Breast epithelium (tissue), 4 donors: ENCODE measurements at regions not wholly inside any gene's neighbourhood (a gene's known extent, or its start where the extent isn't known, plus 50 kb on each side); places are given as distances from the start of the nearest gene placed in this dataset.
"Not testable (repeated sequence)": the region's sequence is repeated elsewhere in the genome, so short reads cannot be mapped to it uniquely, and the experiment has no call there.

Source experiments
- DNase-seq, 2 donors: peaks; one replicate each; pipeline ENCODE4 v3.0.0-alpha.2; 2019; ENCODE audit warnings: low spot score in 2 of 2
- H3K27ac ChIP-seq, 2 donors: fragments of 200-600 bp; sonication (generic) in 1 of 2; one replicate each; pipeline ENCODE4 v1.5.1; 2016 to 2019; ENCODE audit warnings: mild to moderate bottlenecking in 1 of 2
- H3K27me3 ChIP-seq, 2 donors: fragments of 200-600 bp; sonication (generic) in 1 of 2; one replicate each; pipeline versions ENCODE4 v1.5.1 to v1.6.0; 2017 to 2019; ENCODE audit warnings: control low read depth in 1 of 2, mild to moderate bottlenecking in 1 of 2
- H3K36me3 ChIP-seq: fragments of 200-600 bp; one replicate; pipeline ENCODE4 v1.5.1; 2019
- H3K4me1 ChIP-seq, 2 donors: fragments of 200-600 bp; sonication (generic); one replicate each; pipeline ENCODE4 v1.5.1; 2016 to 2019; ENCODE audit warnings: control low read depth in 1 of 2
- H3K4me3 ChIP-seq, 3 donors: fragments of 200-600 bp; sonication (generic); 1 replicate in 2 of 3; 2 replicates in 1 of 3; pipeline ENCODE4 v1.5.1; 2016 to 2019; ENCODE audit warnings: mild to moderate bottlenecking in 3 of 3, moderate library complexity in 2 of 3
- H3K9me3 ChIP-seq, 2 donors: fragments of 200-600 bp; sonication (generic) in 1 of 2; one replicate each; pipeline ENCODE4 v1.5.1; 2016 to 2019; ENCODE audit warnings: control low read depth in 1 of 2
- POLR2A ChIP-seq: fragments of 450-650 bp; IDR thresholded peaks from one replicate; pipeline ENCODE4 v1.6.1; 2016; ENCODE audit warnings: antibody characterized with exemption, mild to moderate bottlenecking, moderate library complexity
- POLR2AphosphoS5 ChIP-seq, 3 donors: sonication (generic); formaldehyde crosslinking; IDR thresholded peaks; one replicate each; pipeline ENCODE4 v1.6.1; 2017; ENCODE audit warnings: antibody characterized with exemption in 3 of 3
- intact Hi-C: fragments of 100-400 bp; cut with DNase I; formaldehyde crosslinking; loops from one replicate; pipeline ENCODE4 v1.15.1; 2023; ENCODE audit warnings: low total_unique reads
- TF ChIP-seq, protein P1 (sequence below), 3 donors: fragments of 450-650 bp; IDR thresholded peaks; one replicate each; pipeline ENCODE4 v1.5.1; 2016 to 2017; ENCODE audit warnings: antibody characterized with exemption in 3 of 3, mild to moderate bottlenecking in 3 of 3, moderate library complexity in 3 of 3

DNA sequence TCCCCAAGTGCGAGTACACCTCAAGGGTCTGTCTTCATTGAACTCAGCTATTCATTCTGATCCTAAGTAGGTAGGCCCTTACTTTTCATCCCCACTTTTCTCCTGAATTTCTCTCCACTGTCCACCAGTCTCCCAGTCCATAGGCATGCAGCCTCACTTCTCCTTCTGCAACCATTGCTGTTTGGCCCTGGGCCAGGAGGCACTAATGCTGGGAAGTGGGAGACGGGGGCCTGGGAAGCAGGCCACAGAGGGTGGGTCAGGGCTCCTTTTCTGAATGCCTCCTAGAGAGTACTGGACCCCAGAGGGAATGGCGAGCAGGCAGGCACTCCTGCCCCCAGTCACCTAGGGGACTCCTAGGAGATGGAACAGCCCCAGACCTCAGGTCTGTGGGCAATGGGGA lies 203.5 kb upstream of the RPL34 start:
- H3K27ac ChIP-seq: no peak overlapping the region
- DNase-seq: no peak
- H3K36me3 ChIP-seq: no peaks in the 10 kb centered on the region
- no peaks in the 10 kb centered on the region for H3K4me1 ChIP-seq
- H3K27me3 ChIP-seq: no peaks in the 10 kb centered on the region
- intact Hi-C loops: no loop called here
- TF ChIP-seq POLR2AphosphoS5 (IDR thresholded peaks at IDR 0.05) (no peak), POLR2A (no peak)
- TF ChIP-seq, protein P1, sequence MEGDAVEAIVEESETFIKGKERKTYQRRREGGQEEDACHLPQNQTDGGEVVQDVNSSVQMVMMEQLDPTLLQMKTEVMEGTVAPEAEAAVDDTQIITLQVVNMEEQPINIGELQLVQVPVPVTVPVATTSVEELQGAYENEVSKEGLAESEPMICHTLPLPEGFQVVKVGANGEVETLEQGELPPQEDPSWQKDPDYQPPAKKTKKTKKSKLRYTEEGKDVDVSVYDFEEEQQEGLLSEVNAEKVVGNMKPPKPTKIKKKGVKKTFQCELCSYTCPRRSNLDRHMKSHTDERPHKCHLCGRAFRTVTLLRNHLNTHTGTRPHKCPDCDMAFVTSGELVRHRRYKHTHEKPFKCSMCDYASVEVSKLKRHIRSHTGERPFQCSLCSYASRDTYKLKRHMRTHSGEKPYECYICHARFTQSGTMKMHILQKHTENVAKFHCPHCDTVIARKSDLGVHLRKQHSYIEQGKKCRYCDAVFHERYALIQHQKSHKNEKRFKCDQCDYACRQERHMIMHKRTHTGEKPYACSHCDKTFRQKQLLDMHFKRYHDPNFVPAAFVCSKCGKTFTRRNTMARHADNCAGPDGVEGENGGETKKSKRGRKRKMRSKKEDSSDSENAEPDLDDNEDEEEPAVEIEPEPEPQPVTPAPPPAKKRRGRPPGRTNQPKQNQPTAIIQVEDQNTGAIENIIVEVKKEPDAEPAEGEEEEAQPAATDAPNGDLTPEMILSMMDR (IDR thresholded peaks at IDR 0.05): no peak
- H3K4me3 ChIP-seq: no peak overlapping the region
- no peaks in the 10 kb centered on the region for H3K9me3 ChIP-seq

DNA sequence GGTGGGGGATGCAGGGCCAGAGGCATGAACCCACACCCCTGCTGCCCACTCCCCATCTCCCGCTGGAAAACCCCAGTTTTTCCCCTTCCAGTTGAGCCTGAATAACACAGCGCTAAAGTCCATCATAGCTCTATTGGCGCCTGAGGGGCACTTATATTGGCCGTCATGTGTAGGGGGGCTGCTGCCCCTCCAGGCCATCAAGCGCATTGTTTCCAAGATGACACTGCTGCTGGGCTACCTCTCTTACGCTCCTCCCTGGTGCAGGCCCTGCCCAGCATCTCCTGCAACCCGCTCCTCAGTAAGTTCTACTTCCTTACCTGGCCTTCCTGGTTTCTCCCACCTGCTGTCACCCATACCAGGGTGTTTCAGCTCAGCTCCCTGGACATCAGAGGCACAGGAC lies 205.0 kb upstream of the RPL34 start:
- DNase-seq: no peak
- intact Hi-C loops: no loop called here
- no peaks in the 10 kb centered on the region for H3K4me1 ChIP-seq
- TF ChIP-seq POLR2A: no peak
- no peak for TF ChIP-seq POLR2AphosphoS5 (IDR thresholded peaks at IDR 0.05)
- TF ChIP-seq, protein P1 (IDR thresholded peaks at IDR 0.05): no peak
- H3K4me3 ChIP-seq: no peak overlapping the region
- no peak overlapping the region for H3K27ac ChIP-seq
- no peaks in the 10 kb centered on the region for H3K9me3 ChIP-seq
- H3K27me3 ChIP-seq: no peaks in the 10 kb centered on the region
- no peaks in the 10 kb centered on the region for H3K36me3 ChIP-seq

GRCh38 chr4:108411836-108412235 lies 208.5 kb upstream of the RPL34 start:
- Histone ChIP-seq H3K36me3 (no peaks in the 10 kb centered on the region), H3K27ac (no peak overlapping the region), H3K9me3 (no peaks in the 10 kb centered on the region), H3K4me1 (no peaks in the 10 kb centered on the region), H3K4me3 (no peak overlapping the region), H3K27me3 (no peaks in the 10 kb centered on the region)
- intact Hi-C loops: no loop called here
- TF ChIP-seq POLR2A: no peak
- no peak for TF ChIP-seq POLR2AphosphoS5 (IDR thresholded peaks at IDR 0.05)
- TF ChIP-seq, protein P1 (IDR thresholded peaks at IDR 0.05): no peak
- DNase-seq: no peak

GRCh38 chr4:108409691-108410090 lies 210.7 kb upstream of the RPL34 start:
- H3K36me3 ChIP-seq, H3K27me3 ChIP-seq, H3K27ac ChIP-seq, intact Hi-C loops, H3K4me3 ChIP-seq, H3K4me1 ChIP-seq, DNase-seq: not testable (repeated sequence)
- peaks cover 0 to 11% of the 10 kb centered on the region in 2 donors for H3K9me3 ChIP-seq

GRCh38 chr4:108405586-108405985 lies 214.8 kb upstream of the RPL34 start:
- intact Hi-C loops: no loop called here
- TF ChIP-seq POLR2A (no peak), POLR2AphosphoS5 (IDR thresholded peaks at IDR 0.05) (no peak)
- TF ChIP-seq, protein P1 (IDR thresholded peaks at IDR 0.05): no peak

GRCh38 chr4:108400309-108400708 lies 220.1 kb upstream of the RPL34 start:
- Histone ChIP-seq H3K9me3 (peaks cover 0 to 3% of the 10 kb centered on the region in 2 donors), H3K27me3 (no peaks in the 10 kb centered on the region), H3K36me3 (no peaks in the 10 kb centered on the region), H3K4me3 (no peak overlapping the region), H3K27ac (no peak overlapping the region), H3K4me1 (no peaks in the 10 kb centered on the region)
- intact Hi-C loops: no loop called here
- DNase-seq: no peak
- no peak for TF ChIP-seq POLR2AphosphoS5 (IDR thresholded peaks at IDR 0.05)
- no peak for TF ChIP-seq POLR2A
- TF ChIP-seq, protein P1 (IDR thresholded peaks at IDR 0.05): no peak

More at GRCh38 chr4:108405586-108405985, 214.8 kb upstream of the RPL34 start:
- no peaks in the 10 kb centered on the region for H3K27me3 ChIP-seq
- no peaks in the 10 kb centered on the region for H3K36me3 ChIP-seq
- no peak for DNase-seq
- peaks cover 0 to 11% of the 10 kb centered on the region in 2 donors for H3K9me3 ChIP-seq
- H3K27ac ChIP-seq: no peak overlapping the region
- H3K4me1 ChIP-seq: no peaks in the 10 kb centered on the region
- no peak overlapping the region for H3K4me3 ChIP-seq
